Ishikawa (cell line): ENCODE measurements at regions not wholly inside any gene's neighbourhood (a gene's known extent, or its start where the extent isn't known, plus 50 kb on each side); places are given as distances from the start of the nearest gene placed in this dataset.

Experiments used
- CREB1 ChIP-seq: IDR thresholded peaks from 2 replicates; pipeline ENCODE4 v1.6.1; 2012; ENCODE audit warnings: low read depth
- REST ChIP-seq: IDR thresholded peaks from 2 replicates; pipeline ENCODE4 v1.6.1; 2012; ENCODE audit warnings: low read depth, mild to moderate bottlenecking
- TEAD4 ChIP-seq: IDR thresholded peaks from 2 replicates; pipeline ENCODE4 v1.6.1; 2012

GRCh38 chr4:125676156-125676555, 361.4 kb downstream of the FAT4 start:
- no peak for TF ChIP-seq CREB1
- no peak for TF ChIP-seq TEAD4
- no peak for TF ChIP-seq REST
